Hepatocyte (in vitro differentiated cells): ENCODE measurements at regions not wholly inside any gene's neighbourhood (a gene's known extent, or its start where the extent isn't known, plus 50 kb on each side); places are given as distances from the start of the nearest gene placed in this dataset.

Source experiments
- EZH2 ChIP-seq: fragments of 200-600 bp; sonication (generic); IDR thresholded peaks from 2 replicates; pipeline ENCODE4 v1.6.1; 2016; ENCODE audit warnings: antibody characterized with exemption, mild to moderate bottlenecking, borderline replicate concordance
- EZH2phosphoT487 ChIP-seq: fragments of 200-600 bp; sonication (generic); IDR thresholded peaks from one replicate; pipeline ENCODE4 v1.6.1; 2018; ENCODE audit warnings: antibody characterized with exemption, mild to moderate bottlenecking, low read depth, moderate library complexity; ENCODE audit not compliant: unreplicated experiment, severe bottlenecking
- TF ChIP-seq, protein P1 (sequence below): fragments of 200-600 bp; sonication (generic); IDR thresholded peaks from 2 replicates; pipeline ENCODE4 v1.5.1; 2016; ENCODE audit warnings: antibody characterized with exemption, mild to moderate bottlenecking; ENCODE audit not compliant: poor library complexity

DNA sequence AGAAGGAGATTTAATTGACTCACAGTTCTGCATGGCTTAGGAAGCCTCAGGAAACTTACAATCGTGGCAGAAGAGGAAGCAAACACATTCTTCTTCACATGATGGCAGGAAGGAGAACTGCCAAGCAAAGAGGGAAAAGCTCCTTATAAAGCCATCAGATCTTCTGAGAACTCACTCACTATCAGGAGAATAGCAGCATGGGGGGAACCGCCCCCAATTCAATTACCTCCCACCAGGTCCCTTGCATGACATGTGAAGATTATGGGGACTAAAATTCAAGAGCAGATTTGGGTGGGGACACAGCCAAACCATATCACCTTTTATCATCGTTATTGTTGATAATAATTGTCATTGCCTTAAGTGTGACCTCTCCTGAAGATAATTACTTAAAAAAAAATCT lies 197.9 kb upstream of the SLC14A2 start:
- TF ChIP-seq, protein P1, sequence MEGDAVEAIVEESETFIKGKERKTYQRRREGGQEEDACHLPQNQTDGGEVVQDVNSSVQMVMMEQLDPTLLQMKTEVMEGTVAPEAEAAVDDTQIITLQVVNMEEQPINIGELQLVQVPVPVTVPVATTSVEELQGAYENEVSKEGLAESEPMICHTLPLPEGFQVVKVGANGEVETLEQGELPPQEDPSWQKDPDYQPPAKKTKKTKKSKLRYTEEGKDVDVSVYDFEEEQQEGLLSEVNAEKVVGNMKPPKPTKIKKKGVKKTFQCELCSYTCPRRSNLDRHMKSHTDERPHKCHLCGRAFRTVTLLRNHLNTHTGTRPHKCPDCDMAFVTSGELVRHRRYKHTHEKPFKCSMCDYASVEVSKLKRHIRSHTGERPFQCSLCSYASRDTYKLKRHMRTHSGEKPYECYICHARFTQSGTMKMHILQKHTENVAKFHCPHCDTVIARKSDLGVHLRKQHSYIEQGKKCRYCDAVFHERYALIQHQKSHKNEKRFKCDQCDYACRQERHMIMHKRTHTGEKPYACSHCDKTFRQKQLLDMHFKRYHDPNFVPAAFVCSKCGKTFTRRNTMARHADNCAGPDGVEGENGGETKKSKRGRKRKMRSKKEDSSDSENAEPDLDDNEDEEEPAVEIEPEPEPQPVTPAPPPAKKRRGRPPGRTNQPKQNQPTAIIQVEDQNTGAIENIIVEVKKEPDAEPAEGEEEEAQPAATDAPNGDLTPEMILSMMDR, result no peak
- TF ChIP-seq EZH2 (no peak), EZH2phosphoT487 (no peak)
